Ishikawa (cell line): ENCODE measurements at regions not wholly inside any gene's neighbourhood (a gene's known extent, or its start where the extent isn't known, plus 50 kb on each side); places are given as distances from the start of the nearest gene placed in this dataset.

ENCODE experiments used
- CREB1 ChIP-seq: IDR thresholded peaks from 2 replicates; pipeline ENCODE4 v1.6.1; 2012; ENCODE audit warnings: low read depth
- TF ChIP-seq, protein P1 (sequence below): IDR thresholded peaks from 2 replicates; pipeline ENCODE4 v1.6.1; 2012; ENCODE audit warnings: low read depth, mild to moderate bottlenecking

DNA sequence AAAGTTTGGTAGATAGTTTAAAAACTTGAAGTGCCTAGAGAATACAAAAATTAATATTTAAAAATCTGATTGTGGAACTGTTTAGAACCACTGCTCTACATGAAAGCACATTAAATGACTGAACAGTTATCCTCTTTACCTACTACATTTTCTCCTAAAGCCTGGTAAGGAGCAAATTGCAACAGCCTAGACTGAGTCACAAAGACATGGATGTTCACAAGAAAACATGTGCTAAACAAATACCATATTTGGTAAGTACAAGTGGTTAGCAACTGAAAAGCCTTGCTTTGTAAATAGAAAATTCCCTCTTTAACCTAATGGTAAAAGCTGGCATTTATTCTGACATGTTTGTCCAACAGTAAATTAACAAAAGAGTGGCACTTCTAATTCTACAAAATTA lies 203.1 kb downstream of the FBXO8 start:
- TF ChIP-seq, protein P1, sequence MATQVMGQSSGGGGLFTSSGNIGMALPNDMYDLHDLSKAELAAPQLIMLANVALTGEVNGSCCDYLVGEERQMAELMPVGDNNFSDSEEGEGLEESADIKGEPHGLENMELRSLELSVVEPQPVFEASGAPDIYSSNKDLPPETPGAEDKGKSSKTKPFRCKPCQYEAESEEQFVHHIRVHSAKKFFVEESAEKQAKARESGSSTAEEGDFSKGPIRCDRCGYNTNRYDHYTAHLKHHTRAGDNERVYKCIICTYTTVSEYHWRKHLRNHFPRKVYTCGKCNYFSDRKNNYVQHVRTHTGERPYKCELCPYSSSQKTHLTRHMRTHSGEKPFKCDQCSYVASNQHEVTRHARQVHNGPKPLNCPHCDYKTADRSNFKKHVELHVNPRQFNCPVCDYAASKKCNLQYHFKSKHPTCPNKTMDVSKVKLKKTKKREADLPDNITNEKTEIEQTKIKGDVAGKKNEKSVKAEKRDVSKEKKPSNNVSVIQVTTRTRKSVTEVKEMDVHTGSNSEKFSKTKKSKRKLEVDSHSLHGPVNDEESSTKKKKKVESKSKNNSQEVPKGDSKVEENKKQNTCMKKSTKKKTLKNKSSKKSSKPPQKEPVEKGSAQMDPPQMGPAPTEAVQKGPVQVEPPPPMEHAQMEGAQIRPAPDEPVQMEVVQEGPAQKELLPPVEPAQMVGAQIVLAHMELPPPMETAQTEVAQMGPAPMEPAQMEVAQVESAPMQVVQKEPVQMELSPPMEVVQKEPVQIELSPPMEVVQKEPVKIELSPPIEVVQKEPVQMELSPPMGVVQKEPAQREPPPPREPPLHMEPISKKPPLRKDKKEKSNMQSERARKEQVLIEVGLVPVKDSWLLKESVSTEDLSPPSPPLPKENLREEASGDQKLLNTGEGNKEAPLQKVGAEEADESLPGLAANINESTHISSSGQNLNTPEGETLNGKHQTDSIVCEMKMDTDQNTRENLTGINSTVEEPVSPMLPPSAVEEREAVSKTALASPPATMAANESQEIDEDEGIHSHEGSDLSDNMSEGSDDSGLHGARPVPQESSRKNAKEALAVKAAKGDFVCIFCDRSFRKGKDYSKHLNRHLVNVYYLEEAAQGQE = no peak
- no peak for TF ChIP-seq CREB1
